ENCODE measurements at regions not wholly inside any gene's neighbourhood (a gene's known extent, or its start where the extent isn't known, plus 50 kb on each side); places are given as distances from the start of the nearest gene placed in this dataset.

GRCh38 chr2:190127651-190128050, 65.1 kb upstream of the MSTN start:
- intact Hi-C loops (cut with DNase I; ENCODE audit: low total_unique reads) (loop anchor here (5.0 kb wide), 1 partner anchor 50 kb away; no protein-coding TSS in a partner anchor), in situ Hi-C loops (cut with MboI; ENCODE audit: low sequenced_read_pairs in 4 of 4) (no loop called here)
- Histone ChIP-seq H3K27ac (no peak overlapping the region), H3K9me3 (no peaks in the 10 kb centered on the region), H3K36me3 (no peaks in the 10 kb centered on the region), H3K27me3 (no peaks in the 10 kb centered on the region), H3K4me3 (no peak overlapping the region), H3K4me1 (peaks cover 8 to 11% of the 10 kb centered on the region in 2 donors)
- DNase-seq (no peak), ATAC-seq (no peak)
- TF ChIP-seq CTCF (IDR thresholded peaks at IDR 0.05 in 4 of 5, conservative IDR thresholded peaks at IDR 0.05 in 1 of 5) (no peak), POLR2A (IDR thresholded peaks at IDR 0.05) (no peak)

- peak; percentile 99 to 100 for ATAC-seq
- no peak for TF ChIP-seq POLR2A (IDR thresholded peaks at IDR 0.05)
- TF ChIP-seq CTCF (IDR thresholded peaks at IDR 0.05 in 4 of 5, conservative IDR thresholded peaks at IDR 0.05 in 1 of 5): no peak
Observed at GRCh38 chr2:190126798-190127197, 64.3 kb upstream of the MSTN start.

GRCh38 chr2:190123956-190124355, 61.4 kb upstream of the MSTN start:
- intact Hi-C loops (cut with DNase I; ENCODE audit: low total_unique reads): no loop called here

More at GRCh38 chr2:190126798-190127197, 64.3 kb upstream of the MSTN start:
- Histone ChIP-seq H3K4me1 (peaks cover 8 to 11% of the 10 kb centered on the region in 2 donors), H3K27ac (peak overlapping the region in 3 of 4 donors; percentile 3 to 51 (median 33)), H3K36me3 (no peaks in the 10 kb centered on the region), H3K27me3 (no peaks in the 10 kb centered on the region), H3K9me3 (no peaks in the 10 kb centered on the region), H3K4me3 (no peak overlapping the region)
- in situ Hi-C loops (cut with MboI; ENCODE audit: low sequenced_read_pairs in 4 of 4) (no loop called here), intact Hi-C loops (cut with DNase I; ENCODE audit: low total_unique reads) (loop anchor here (1.0 to 5.0 kb wide), 2 partner anchors 37 to 51 kb away; no protein-coding TSS in a partner anchor)
- DNase-seq: peak; percentile 48 to 73

GRCh38 chr2:190121971-190122370, 59.4 kb upstream of the MSTN start:
- Histone ChIP-seq H3K9me3 (no peaks in the 10 kb centered on the region), H3K4me3 (no peak overlapping the region), H3K36me3 (no peaks in the 10 kb centered on the region), H3K27ac (no peak overlapping the region), H3K4me1 (peaks cover 8% of the 10 kb centered on the region in 2 donors), H3K27me3 (no peaks in the 10 kb centered on the region)
- TF ChIP-seq CTCF (IDR thresholded peaks at IDR 0.05 in 4 of 5, conservative IDR thresholded peaks at IDR 0.05 in 1 of 5): peak in 4 of 5 experiments; percentile 24 to 62 (median 41)
- no peak for TF ChIP-seq POLR2A (IDR thresholded peaks at IDR 0.05)
- intact Hi-C loops (cut with DNase I; ENCODE audit: low total_unique reads) (loop anchor here (1.0 kb wide), 1 partner anchor 34 kb away; no protein-coding TSS in a partner anchor), in situ Hi-C loops (cut with MboI; ENCODE audit: low sequenced_read_pairs in 4 of 4) (loop anchor here in 1 of 4 donors (5.0 kb wide), 1 partner anchor 35 kb away; no protein-coding TSS in a partner anchor)
- DNase-seq (no peak), ATAC-seq (no peak)

More at GRCh38 chr2:190123956-190124355, 61.4 kb upstream of the MSTN start:
- no peaks in the 10 kb centered on the region for H3K27me3 ChIP-seq
- H3K4me1 ChIP-seq: peaks cover 8 to 11% of the 10 kb centered on the region in 2 donors
- DNase-seq: no peak
- H3K36me3 ChIP-seq: no peaks in the 10 kb centered on the region
- H3K4me3 ChIP-seq: no peak overlapping the region
- H3K27ac ChIP-seq: no peak overlapping the region
- ATAC-seq: no peak
- TF ChIP-seq CTCF (IDR thresholded peaks at IDR 0.05 in 4 of 5, conservative IDR thresholded peaks at IDR 0.05 in 1 of 5) (no peak), POLR2A (IDR thresholded peaks at IDR 0.05) (no peak)
- no peaks in the 10 kb centered on the region for H3K9me3 ChIP-seq
- in situ Hi-C loops (cut with MboI; ENCODE audit: low sequenced_read_pairs in 4 of 4): loop anchor here in 1 of 4 donors (5.0 kb wide), 1 partner anchor 37 kb away; no protein-coding TSS in a partner anchor

Data from gastrocnemius medialis (tissue), 4 donors.